HCT116 (cell line): ENCODE measurements at regions not wholly inside any gene's neighbourhood (a gene's known extent, or its start where the extent isn't known, plus 50 kb on each side); places are given as distances from the start of the nearest gene placed in this dataset.

Experiments used
- ATF3 ChIP-seq: IDR thresholded peaks from 2 replicates; pipeline ENCODE4 v1.6.1; 2012
- CTCF ChIP-seq, 3 experiments: fragments of 200-600 bp in 1 of 3; sonication (generic) in 1 of 3; IDR thresholded peaks in 2 of 3; conservative IDR thresholded peaks in 1 of 3; 2 replicates each; pipeline ENCODE4 v1.5.1; 2012 to 2017; ENCODE audit warnings: low read depth in 2 of 3, low read length in 2 of 3, antibody characterized with exemption in 1 of 3, borderline replicate concordance in 1 of 3, control low read depth in 1 of 3, mild to moderate bottlenecking in 1 of 3, mixed read lengths in 1 of 3, mixed run types in 1 of 3, moderate library complexity in 1 of 3; ENCODE audit not compliant: insufficient read depth in 1 of 3
- EZH2 ChIP-seq: fragments of 200-600 bp; sonication (generic); IDR thresholded peaks from 2 replicates; pipeline ENCODE4 v1.6.1; 2017; ENCODE audit warnings: antibody characterized with exemption, mixed run types
- EZH2phosphoT487 ChIP-seq: fragments of 200-600 bp; IDR thresholded peaks from 2 replicates; pipeline ENCODE4 v1.6.1; 2018; ENCODE audit warnings: antibody characterized with exemption, borderline replicate concordance
- JUND ChIP-seq: IDR thresholded peaks from 2 replicates; pipeline ENCODE4 v1.6.1; 2012
- MAX ChIP-seq: IDR thresholded peaks from 2 replicates; pipeline ENCODE4 v1.6.1; 2012
- POLR2A ChIP-seq: IDR thresholded peaks from 2 replicates; pipeline ENCODE4 v1.7.0; 2011; ENCODE audit warnings: borderline replicate concordance; ENCODE audit not compliant: insufficient read depth, insufficient read length; ENCODE audit errors: extremely low read depth
- POLR2AphosphoS5 ChIP-seq: IDR thresholded peaks from 2 replicates; pipeline ENCODE4 v1.6.1; 2011; ENCODE audit warnings: mild to moderate bottlenecking, low read depth, low read length, moderate library complexity
- RAD21 ChIP-seq: IDR thresholded peaks from 2 replicates; pipeline ENCODE4 v1.6.1; 2012; ENCODE audit warnings: low read depth, mild to moderate bottlenecking
- REST ChIP-seq: IDR thresholded peaks from 2 replicates; pipeline ENCODE4 v1.6.1; 2012; ENCODE audit warnings: low read depth
- SIN3A ChIP-seq: IDR thresholded peaks from 2 replicates; pipeline ENCODE4 v1.6.1; 2012; ENCODE audit warnings: low read depth
- SP1 ChIP-seq: IDR thresholded peaks from 2 replicates; pipeline ENCODE4 v1.6.1; 2012; ENCODE audit warnings: low read depth
- TCF7L2 ChIP-seq: IDR thresholded peaks from 2 replicates; pipeline ENCODE4 v1.7.0; 2011; ENCODE audit warnings: borderline replicate concordance, inconsistent platforms; ENCODE audit not compliant: insufficient read depth, insufficient read length; ENCODE audit errors: extremely low read depth

GRCh38 chr7:153835712-153836265, 216.4 kb upstream of the DPP6 start:
- TF ChIP-seq MAX (no peak), CTCF (IDR thresholded peaks at IDR 0.05 in 2 of 3, conservative IDR thresholded peaks at IDR 0.05 in 1 of 3; ENCODE audit: borderline replicate concordance in 1 of 3, insufficient read depth in 1 of 3, low read depth in 2 of 3, low read length in 2 of 3) (no peak), REST (no peak), EZH2 (no peak), EZH2phosphoT487 (no peak), POLR2AphosphoS5 (no peak), POLR2A (no peak), JUND (no peak), RAD21 (no peak), ATF3 (no peak), SP1 (no peak), TCF7L2 (no peak), SIN3A (no peak)
